Activated T-helper 1 cell treated with anti-CD3 and anti-CD28 coated beads, Interleukin-12 subunit alpha, Interleukin-12 subunit beta, Interleukin-2, Interleukin-4 antibody, amounts not matched to agents 30 ng/mL and 10 ng/mL and 1 ng/mL, durations not matched to agents 14 hours and 24 hours and 36 hours (primary cell): ENCODE measurements at regions not wholly inside any gene's neighbourhood (a gene's known extent, or its start where the extent isn't known, plus 50 kb on each side); places are given as distances from the start of the nearest gene placed in this dataset.
"Not testable (repeated sequence)": the region's sequence is repeated elsewhere in the genome, so short reads cannot be mapped to it uniquely, and the experiment has no call there.

ENCODE experiments used
- DNase-seq: peaks from one replicate; pipeline ENCODE4 v3.0.0; 2021; ENCODE audit warnings: low spot score
- H3K27ac Mint-ChIP-seq: one replicate; pipeline ENCODE4 v1.8.0; 2021; ENCODE audit warnings: mild to moderate bottlenecking, mixed read lengths
- H3K27me3 Mint-ChIP-seq: one replicate; pipeline ENCODE4 v1.8.0; 2022; ENCODE audit warnings: mild to moderate bottlenecking, moderate library complexity, mixed read lengths; ENCODE audit not compliant: insufficient read depth
- H3K36me3 Mint-ChIP-seq: one replicate; pipeline ENCODE4 v1.8.0; 2021; ENCODE audit warnings: low read depth, mixed read lengths
- H3K4me1 Mint-ChIP-seq: one replicate; pipeline ENCODE4 v1.8.0; 2021; ENCODE audit warnings: low read depth, mixed read lengths
- H3K4me3 Mint-ChIP-seq: one replicate; pipeline ENCODE4 v1.8.0; 2021; ENCODE audit warnings: mild to moderate bottlenecking, moderate library complexity, mixed read lengths
- H3K9me3 Mint-ChIP-seq: one replicate; pipeline ENCODE4 v1.8.0; 2021; ENCODE audit warnings: mixed read lengths
- intact Hi-C: fragments of 100-400 bp; cut with micrococcal nuclease; formaldehyde crosslinking; loops from one replicate; pipeline ENCODE4 v1.15.1; 2024

DNA sequence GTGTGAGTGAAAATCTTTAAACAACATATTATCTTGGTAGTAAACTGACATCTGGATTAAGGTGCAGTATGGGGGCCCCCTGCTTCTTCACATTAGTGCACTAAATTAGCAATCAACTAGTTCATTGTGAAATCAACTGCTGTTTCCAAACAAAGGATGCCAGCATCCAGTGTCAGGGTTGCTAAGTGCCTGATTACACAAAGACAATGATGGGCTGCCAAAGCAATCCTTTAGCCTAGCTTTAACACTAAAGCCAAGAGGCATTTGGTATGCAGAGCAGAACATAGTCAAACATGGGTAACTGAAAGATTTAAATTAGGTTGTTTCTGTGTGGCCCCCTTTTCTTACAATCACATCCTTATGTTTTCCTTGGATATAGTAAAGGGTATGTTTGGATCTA lies 543.1 kb upstream of the SLITRK5 start:
- Mint-ChIP-seq H3K4me3 (no peak overlapping the region), H3K27me3 (no peaks in the 10 kb centered on the region), H3K4me1 (no peaks in the 10 kb centered on the region), H3K36me3 (no peaks in the 10 kb centered on the region), H3K27ac (no peak overlapping the region), H3K9me3 (no peaks in the 10 kb centered on the region)
- DNase-seq, result no peak
- intact Hi-C loops, result no loop called here

DNA sequence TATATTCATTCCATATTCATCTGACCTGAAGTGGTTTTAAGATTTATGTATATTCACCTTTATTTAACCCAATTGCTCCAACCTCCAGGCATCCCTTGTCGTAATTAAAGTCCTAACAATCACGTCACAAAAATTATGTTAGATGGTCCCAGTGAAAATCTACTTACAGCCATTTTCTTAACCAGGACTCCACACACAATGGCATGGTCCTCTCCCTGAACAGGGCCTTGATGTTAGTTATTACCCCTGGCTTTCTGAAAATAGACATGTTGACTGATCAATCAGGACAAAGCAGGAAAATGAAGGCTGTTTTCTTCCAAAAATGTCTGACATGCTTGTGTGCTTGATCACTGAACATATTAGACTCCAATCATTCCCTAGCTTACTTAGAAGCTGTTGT lies 542.7 kb upstream of the SLITRK5 start:
- no peak for DNase-seq
- no peaks in the 10 kb centered on the region for H3K36me3 Mint-ChIP-seq
- no peaks in the 10 kb centered on the region for H3K9me3 Mint-ChIP-seq
- no peaks in the 10 kb centered on the region for H3K4me1 Mint-ChIP-seq
- no peak overlapping the region for H3K27ac Mint-ChIP-seq
- H3K4me3 Mint-ChIP-seq, result no peak overlapping the region
- intact Hi-C loops, result no loop called here
- no peaks in the 10 kb centered on the region for H3K27me3 Mint-ChIP-seq

DNA sequence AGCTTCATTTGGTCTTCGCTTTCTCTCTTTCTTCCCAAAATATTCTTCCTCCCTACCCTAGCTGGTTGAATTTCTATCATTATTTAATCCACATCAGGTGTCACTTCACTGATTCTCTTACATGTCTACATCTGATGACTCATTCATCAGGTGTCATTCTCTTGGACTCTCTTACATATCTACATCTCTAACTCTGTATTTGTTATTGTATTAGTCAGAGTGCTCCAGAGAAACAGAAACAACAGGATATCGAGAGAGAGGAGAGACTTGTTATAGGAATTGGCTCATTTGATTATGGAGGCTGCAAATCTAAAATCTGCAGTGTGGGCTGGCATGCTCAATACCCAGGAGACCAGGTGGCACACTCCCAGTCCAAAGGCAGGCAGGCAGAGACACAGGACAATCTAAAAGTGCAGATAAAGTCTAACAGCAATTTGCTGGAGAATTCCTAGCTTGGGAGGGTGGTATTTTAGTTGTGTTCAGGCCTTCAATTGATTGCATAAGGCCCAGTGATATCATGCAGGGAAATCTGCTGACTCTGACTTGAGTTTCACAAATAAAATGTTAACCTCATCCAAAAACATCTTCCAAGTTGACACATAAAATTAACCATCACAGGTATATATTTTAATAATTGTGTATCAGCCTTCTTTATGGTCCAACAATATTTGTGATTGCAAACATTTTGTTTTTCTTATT lies 541.4 kb upstream of the SLITRK5 start:
- intact Hi-C loops, result no loop called here

DNA sequence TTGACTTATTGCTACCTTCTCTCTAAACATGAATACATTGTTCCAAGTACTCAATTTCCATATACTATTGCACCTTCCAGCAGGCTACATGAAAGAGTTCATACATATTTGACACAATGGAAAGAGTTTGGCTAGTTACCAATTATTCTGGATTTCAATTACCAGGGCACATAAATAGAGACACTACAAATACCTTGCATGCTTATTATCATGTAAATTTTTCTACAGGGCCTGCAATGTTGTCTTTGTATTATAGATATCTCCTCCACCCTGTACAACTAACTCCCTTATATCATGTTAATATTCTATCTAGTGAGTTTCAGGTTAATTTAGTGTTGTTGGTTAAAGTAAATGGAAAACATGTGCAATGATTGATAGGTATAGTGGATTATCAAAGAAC lies 540.7 kb upstream of the SLITRK5 start:
- DNase-seq, result no peak
- intact Hi-C loops, result no loop called here
- H3K27me3 Mint-ChIP-seq, result no peaks in the 10 kb centered on the region
- H3K4me1 Mint-ChIP-seq, result no peaks in the 10 kb centered on the region
- no peaks in the 10 kb centered on the region for H3K9me3 Mint-ChIP-seq
- H3K36me3 Mint-ChIP-seq, result no peaks in the 10 kb centered on the region
- no peak overlapping the region for H3K27ac Mint-ChIP-seq
- no peak overlapping the region for H3K4me3 Mint-ChIP-seq

More for the DNA sequence above, 541.4 kb upstream of the SLITRK5 start:
- Mint-ChIP-seq H3K36me3 (no peaks in the 10 kb centered on the region), H3K4me3 (no peak overlapping the region), H3K9me3 (no peaks in the 10 kb centered on the region), H3K27me3 (no peaks in the 10 kb centered on the region), H3K4me1 (no peaks in the 10 kb centered on the region), H3K27ac (no peak overlapping the region)
- DNase-seq, result no peak

DNA sequence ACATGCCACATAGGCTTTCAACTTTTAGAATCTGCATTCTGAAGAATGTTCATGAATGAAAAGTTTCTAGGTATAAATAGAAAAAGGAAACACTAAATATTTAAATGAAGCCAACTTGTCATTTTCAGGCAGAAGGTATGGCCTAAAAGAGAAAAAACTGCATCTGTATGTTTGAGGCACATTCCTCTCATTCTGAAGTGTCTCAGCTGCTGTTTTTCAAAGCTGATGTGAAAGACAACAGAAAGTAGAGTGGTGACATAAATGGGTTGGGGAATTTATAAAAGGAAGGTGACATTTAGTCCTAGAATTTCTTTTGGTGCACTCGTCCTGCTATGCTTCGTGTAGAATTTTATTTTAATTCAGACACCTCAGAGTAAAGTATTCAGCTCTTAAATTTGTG lies 539.6 kb upstream of the SLITRK5 start:
- no peak overlapping the region for H3K27ac Mint-ChIP-seq
- no peaks in the 10 kb centered on the region for H3K4me1 Mint-ChIP-seq
- no peaks in the 10 kb centered on the region for H3K27me3 Mint-ChIP-seq
- H3K4me3 Mint-ChIP-seq, result no peak overlapping the region
- H3K9me3 Mint-ChIP-seq, result no peaks in the 10 kb centered on the region
- H3K36me3 Mint-ChIP-seq, result no peaks in the 10 kb centered on the region
- DNase-seq, result no peak
- intact Hi-C loops, result no loop called here

DNA sequence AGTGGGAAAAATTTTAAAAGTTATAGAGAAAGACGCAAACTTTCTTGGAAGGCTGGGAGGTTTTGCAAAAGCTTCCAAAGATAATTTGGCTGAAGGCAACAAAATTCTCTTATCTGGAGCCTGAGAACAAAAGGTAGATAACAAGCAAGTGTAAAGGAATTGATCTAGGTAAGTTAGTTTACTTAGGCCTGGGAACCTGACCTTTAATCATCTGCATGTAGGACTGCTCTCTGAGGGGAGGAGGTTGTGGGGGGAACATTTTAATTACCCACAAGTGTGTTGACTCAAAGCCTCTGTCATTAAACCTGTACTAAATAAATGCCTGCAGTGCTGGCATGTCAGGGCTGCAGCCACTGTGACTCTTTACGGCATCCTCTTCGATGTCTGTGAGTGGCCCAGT lies 532.3 kb upstream of the SLITRK5 start:
- no peak for DNase-seq
- no peaks in the 10 kb centered on the region for H3K36me3 Mint-ChIP-seq
- intact Hi-C loops, result no loop called here
- no peak overlapping the region for H3K27ac Mint-ChIP-seq
- no peaks in the 10 kb centered on the region for H3K27me3 Mint-ChIP-seq
- H3K4me3 Mint-ChIP-seq, result no peak overlapping the region
- H3K9me3 Mint-ChIP-seq, result no peaks in the 10 kb centered on the region
- no peaks in the 10 kb centered on the region for H3K4me1 Mint-ChIP-seq

DNA sequence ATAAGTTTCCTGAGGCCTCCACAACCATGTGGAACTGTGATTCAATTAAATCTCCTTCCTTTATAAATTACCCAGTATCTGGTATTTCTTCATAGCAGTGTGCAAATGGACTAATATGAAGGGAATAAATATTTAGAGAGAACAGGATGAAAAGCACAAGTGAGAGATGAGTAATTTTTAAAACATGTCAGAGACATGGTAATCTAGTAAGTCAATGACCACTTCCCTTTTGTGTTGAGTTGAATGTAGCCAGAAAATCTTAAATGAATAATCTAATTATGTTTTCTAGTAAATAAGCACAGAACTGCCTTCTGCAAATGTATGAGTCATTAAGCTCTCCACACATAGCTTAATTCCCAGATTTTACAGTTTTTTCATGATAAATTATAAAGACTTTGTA lies 524.1 kb upstream of the SLITRK5 start:
- intact Hi-C loops, result no loop called here
- H3K27me3 Mint-ChIP-seq, result no peaks in the 10 kb centered on the region
- no peak for DNase-seq
- no peak overlapping the region for H3K4me3 Mint-ChIP-seq
- H3K27ac Mint-ChIP-seq, result no peak overlapping the region
- H3K4me1 Mint-ChIP-seq, result no peaks in the 10 kb centered on the region
- peaks cover 3% of the 10 kb centered on the region for H3K9me3 Mint-ChIP-seq
- H3K36me3 Mint-ChIP-seq, result no peaks in the 10 kb centered on the region

DNA sequence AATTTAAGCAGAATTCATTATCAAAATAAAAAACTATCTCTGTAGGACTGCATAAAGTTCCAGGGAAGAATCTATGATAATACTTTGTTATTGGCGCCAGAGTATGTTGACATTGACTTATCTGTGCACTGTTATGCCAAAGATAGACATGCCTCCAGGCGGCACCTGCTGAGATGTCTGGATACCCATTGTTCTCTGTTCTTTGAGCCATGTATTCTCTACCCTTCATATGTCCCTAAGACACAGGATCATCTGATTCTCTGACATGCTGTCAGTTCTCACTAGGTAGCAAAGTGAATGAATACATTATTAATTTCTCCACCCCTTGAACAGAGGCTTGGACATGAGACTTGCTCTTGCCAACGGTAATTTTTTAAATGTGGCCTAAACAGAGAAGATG lies 517.8 kb upstream of the SLITRK5 start:
- H3K27ac Mint-ChIP-seq, result no peak overlapping the region

DNA sequence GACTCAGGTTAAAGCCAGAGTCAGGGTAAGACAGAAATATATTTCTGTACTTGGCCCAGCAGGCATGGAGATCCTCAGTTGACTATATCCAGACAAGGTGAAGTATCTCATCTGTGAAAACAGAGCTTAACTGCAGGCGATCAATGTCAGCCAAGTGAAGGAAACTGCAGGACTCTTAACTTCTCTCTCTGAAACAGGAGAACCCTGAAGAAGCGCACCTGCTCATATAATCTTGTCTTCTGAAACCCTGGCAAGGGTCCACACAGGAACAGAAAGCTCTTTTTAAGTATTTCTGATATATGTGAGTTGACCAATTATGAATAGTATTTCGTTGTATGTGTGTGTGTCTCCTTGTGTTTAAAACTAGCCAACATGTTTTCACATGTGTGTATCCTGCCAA lies 504.8 kb upstream of the SLITRK5 start:
- Mint-ChIP-seq H3K27ac (no peak overlapping the region), H3K27me3 (no peaks in the 10 kb centered on the region), H3K36me3 (no peaks in the 10 kb centered on the region), H3K9me3 (peaks cover 14% of the 10 kb centered on the region), H3K4me3 (no peak overlapping the region), H3K4me1 (no peaks in the 10 kb centered on the region)
- intact Hi-C loops, result no loop called here
- no peak for DNase-seq

More for the DNA sequence above, 517.8 kb upstream of the SLITRK5 start:
- no peak for DNase-seq
- peaks cover 3% of the 10 kb centered on the region for H3K9me3 Mint-ChIP-seq
- no peaks in the 10 kb centered on the region for H3K36me3 Mint-ChIP-seq
- H3K27me3 Mint-ChIP-seq, result no peaks in the 10 kb centered on the region
- no peak overlapping the region for H3K4me3 Mint-ChIP-seq
- intact Hi-C loops, result no loop called here
- no peaks in the 10 kb centered on the region for H3K4me1 Mint-ChIP-seq

DNA sequence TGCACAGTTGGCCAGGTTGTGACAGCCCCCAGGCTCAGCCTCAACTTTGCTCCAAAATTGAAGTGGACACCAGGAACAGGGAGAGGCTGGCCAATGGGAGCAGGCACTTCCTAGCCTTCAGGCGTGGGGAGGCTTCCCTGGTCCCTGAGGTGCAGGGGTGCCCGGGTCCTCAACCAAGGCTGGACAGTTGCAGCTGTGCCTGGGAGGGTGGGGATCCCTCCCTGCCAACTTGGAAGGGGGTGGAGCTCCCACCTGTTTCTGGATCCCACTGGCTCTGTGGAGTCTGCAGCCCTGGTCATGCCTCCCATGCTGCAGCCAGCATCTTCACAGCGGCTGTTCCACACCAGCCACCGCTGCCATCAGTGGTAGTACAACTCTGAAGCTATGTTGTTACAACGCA lies 502.8 kb upstream of the SLITRK5 start:
- intact Hi-C loops, result no loop called here
- no peaks in the 10 kb centered on the region for H3K4me1 Mint-ChIP-seq
- no peaks in the 10 kb centered on the region for H3K27me3 Mint-ChIP-seq
- H3K4me3 Mint-ChIP-seq, result no peak overlapping the region
- no peak for DNase-seq
- no peak overlapping the region for H3K27ac Mint-ChIP-seq
- no peaks in the 10 kb centered on the region for H3K36me3 Mint-ChIP-seq
- H3K9me3 Mint-ChIP-seq, result peaks cover 8% of the 10 kb centered on the region

DNA sequence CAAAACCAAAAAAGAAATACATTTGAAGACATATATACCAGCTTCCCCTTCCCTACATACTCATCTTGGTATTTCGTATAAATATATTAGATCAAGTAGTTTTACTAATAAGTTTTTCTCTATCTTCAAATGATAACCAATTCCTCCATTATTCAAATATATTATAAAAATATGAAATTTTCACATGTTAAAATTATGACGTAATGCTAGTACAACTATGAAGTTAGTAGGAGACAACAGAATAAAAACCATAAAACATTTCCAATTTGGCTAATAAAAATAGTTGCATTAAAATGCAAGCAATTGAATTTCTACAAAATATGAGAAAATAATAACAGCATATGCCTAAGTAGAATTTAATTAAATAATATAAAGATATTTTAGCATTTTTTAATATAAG lies 501.8 kb upstream of the SLITRK5 start:
- H3K27me3 Mint-ChIP-seq, result no peaks in the 10 kb centered on the region
- no peak for DNase-seq
- intact Hi-C loops, result no loop called here

DNA sequence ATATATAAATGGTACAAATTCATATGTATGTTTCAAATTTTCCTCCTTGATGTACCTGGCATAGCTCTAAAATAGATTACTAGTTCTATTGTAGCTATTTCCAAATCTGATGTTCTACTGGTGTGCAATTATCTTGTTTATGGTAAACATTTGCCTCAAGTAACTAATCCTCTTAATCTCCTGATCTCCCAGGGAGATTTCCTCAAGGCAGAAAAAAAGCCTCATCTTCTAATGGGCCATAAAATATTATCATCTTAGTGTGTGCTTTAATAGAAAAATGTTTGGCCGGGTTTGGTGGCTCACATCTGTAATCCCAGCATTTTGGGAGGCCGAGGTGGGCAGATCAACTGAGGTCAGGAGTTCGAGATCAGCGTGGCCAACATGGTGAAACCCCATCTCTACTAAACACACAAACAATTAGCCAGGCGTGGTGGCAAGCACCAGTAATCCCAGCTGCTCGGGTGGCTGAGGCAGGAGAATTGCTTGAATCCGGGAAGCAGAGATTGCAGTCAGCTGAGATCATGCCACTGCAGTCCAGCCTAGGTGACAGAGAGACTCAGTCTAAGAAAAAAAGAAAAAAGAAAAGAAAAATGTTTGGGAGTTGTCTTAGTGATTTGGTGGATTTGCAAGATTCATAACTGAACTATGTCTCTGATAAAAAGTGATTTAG lies 498.9 kb upstream of the SLITRK5 start:
- no peaks in the 10 kb centered on the region for H3K36me3 Mint-ChIP-seq
- H3K4me1 Mint-ChIP-seq, result no peaks in the 10 kb centered on the region
- H3K27ac Mint-ChIP-seq, result no peak overlapping the region
- peaks cover 8% of the 10 kb centered on the region for H3K9me3 Mint-ChIP-seq
- intact Hi-C loops, result no loop called here
- H3K27me3 Mint-ChIP-seq, result no peaks in the 10 kb centered on the region
- DNase-seq, result no peak
- H3K4me3 Mint-ChIP-seq, result no peak overlapping the region

More for the DNA sequence above, 501.8 kb upstream of the SLITRK5 start:
- H3K27ac Mint-ChIP-seq, result no peak overlapping the region
- peaks cover 8% of the 10 kb centered on the region for H3K9me3 Mint-ChIP-seq
- H3K36me3 Mint-ChIP-seq, result no peaks in the 10 kb centered on the region
- H3K4me3 Mint-ChIP-seq, result no peak overlapping the region
- no peaks in the 10 kb centered on the region for H3K4me1 Mint-ChIP-seq

DNA sequence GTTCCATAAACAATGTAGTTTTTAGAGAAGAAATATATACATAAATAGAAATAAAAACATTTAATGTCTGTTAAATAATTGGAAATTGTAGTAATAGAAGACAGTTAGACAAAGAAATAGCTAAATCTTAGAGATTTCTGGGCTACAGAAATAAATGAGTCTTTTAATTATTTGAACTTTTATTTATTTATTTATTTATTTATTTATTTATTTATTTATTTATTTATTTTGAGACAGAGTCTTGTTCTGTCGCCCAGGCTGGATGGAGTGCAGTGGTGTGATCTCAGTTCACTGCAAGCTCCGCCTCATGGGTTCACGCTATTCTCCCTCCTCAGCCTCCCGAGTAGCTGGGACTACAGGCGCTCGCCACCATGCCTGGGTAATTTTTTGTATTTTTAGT lies 486.0 kb upstream of the SLITRK5 start:
- DNase-seq, H3K36me3 Mint-ChIP-seq, H3K27ac Mint-ChIP-seq, H3K4me3 Mint-ChIP-seq, H3K9me3 Mint-ChIP-seq, H3K27me3 Mint-ChIP-seq, H3K4me1 Mint-ChIP-seq, intact Hi-C loops: not testable (repeated sequence)

DNA sequence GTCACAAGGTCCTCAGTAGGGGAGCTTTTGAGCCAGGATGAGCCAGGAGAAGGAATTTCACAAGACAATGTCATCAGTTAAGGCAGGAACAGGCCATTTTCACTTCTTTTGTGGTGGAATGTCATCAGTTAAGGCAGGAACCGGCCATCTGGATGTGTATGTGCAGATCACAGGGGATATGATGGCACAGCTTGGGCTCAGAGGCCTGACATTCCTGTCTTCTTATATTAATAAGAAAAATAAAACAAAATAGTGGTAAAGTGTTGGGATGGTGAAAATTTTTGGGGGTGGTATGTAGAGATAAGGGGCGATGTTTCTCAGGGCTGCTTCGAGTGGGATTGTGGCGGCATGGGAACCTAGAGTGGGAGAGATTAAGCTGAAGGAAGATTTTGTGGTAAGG lies 484.5 kb upstream of the SLITRK5 start:
- H3K27ac Mint-ChIP-seq, H3K9me3 Mint-ChIP-seq, H3K36me3 Mint-ChIP-seq, H3K4me1 Mint-ChIP-seq, intact Hi-C loops, H3K4me3 Mint-ChIP-seq, DNase-seq, H3K27me3 Mint-ChIP-seq: not testable (repeated sequence)
